OCI-LY7 (cell line): ENCODE measurements at regions not wholly inside any gene's neighbourhood (a gene's known extent, or its start where the extent isn't known, plus 50 kb on each side); places are given as distances from the start of the nearest gene placed in this dataset.

Experiments
- CTCF ChIP-seq: fragments of 200-600 bp; sonication (generic); conservative IDR thresholded peaks from 2 replicates; pipeline ENCODE4 v1.5.1; 2014; ENCODE audit warnings: mild to moderate bottlenecking, antibody characterized with exemption, low read length, moderate library complexity, mixed read lengths
- EZH2phosphoT487 ChIP-seq: fragments of 200-600 bp; sonication (generic); IDR thresholded peaks from 2 replicates; pipeline ENCODE4 v1.6.1; 2018; ENCODE audit warnings: low read depth, borderline replicate concordance, mild to moderate bottlenecking, mixed run types, antibody characterized with exemption, low read length, moderate library complexity, mixed read lengths

DNA sequence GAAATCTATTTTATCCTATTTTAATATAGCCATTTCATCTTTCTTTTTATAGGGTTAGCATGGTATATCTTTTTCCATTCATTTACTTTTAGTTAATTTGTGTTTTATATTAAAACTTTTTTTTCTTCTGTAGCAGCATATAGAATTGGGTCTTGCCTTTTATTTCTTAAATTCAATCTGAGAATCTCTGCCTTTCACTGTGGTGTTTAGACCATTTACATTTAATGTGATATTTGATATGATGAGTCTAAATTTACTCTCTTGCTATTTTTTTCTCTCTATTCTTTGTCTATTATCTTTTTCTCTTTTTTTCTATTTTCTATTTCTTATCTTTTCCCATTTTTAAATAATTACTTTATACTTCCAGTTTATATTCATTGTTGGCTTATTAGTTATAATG lies 105.4 kb upstream of the HAND2 start:
- no peak for TF ChIP-seq CTCF
- TF ChIP-seq EZH2phosphoT487: no peak
